DMS79 (cell line): ENCODE measurements at regions not wholly inside any gene's neighbourhood (a gene's known extent, or its start where the extent isn't known, plus 50 kb on each side); places are given as distances from the start of the nearest gene placed in this dataset.
A peak's percentile ranks its signal among the peaks of the same experiment; 100 is the strongest.
"Not testable (repeated sequence)": the region's sequence is repeated elsewhere in the genome, so short reads cannot be mapped to it uniquely, and the experiment has no call there.

Source experiments
- DNase-seq: peaks from one replicate; lab custom pipeline; 2025; lab: John Stamatoyannopoulos, UW

GRCh38 chr3:6281662-6282061 lies 579.3 kb upstream of the GRM7 start:
- no peak for DNase-seq

GRCh38 chr3:6282918-6283317 lies 578.0 kb upstream of the GRM7 start:
- DNase-seq: no peak

GRCh38 chr3:6287088-6287875 lies 573.6 kb upstream of the GRM7 start:
- no peak for DNase-seq

DNA sequence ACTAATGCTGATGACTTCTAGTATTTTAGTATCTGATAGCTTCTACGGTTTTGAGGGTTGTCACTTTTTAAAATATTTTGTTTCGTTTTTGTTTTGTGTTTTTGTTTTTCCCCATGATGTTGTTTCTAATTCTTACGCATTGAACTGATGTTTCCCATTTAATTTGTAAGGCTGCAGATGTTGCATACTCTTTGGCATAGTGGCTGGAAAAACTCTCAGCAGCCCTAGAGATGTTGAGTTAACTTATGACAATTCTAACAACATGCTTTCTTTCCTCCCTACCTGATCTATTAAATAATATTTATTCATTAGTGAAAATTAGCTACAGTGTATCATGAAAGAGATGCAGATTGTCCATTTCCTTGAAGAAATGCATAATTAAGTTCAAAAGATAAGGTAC lies 559.3 kb upstream of the GRM7 start:
- no peak for DNase-seq

DNA sequence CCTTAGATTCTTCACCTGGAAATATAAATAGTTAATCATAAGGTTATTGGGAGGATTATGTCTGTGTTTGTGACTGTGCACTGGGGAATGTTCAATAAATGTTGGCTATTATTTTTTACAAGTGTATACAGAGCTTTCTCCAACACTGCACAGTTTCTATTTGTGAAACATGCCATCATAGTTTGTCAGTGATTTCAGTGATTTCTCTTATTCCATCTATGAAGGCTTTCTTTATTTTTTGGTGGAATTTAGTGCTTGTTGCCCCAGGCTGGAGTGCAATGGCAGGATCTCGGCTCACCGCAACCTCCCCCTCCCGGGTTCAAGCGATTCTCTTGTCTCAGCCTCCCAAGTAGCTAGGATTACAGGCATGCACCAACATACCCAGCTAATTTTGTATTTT lies 545.0 kb upstream of the GRM7 start:
- no peak for DNase-seq

DNA sequence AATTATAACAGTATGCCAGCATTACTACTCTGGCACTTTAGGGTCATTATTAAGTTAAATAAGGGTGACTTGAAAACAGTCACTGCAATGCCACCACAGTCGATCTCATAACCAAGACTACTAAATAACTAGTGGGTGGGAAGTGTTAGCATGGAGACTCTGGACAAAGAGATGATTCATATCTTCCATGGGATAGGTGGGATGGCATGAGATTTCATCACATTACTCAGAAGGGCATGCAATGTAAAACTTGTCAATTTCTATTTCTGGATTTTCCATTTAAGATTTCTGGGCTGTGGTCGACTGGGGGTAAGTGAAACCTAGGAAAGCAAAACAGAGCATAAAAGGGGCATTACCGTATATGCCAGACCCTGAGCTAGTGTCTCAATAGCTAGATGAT lies 538.9 kb upstream of the GRM7 start:
- DNase-seq: no peak

GRCh38 chr3:6326771-6327170 lies 534.1 kb upstream of the GRM7 start:
- no peak for DNase-seq

GRCh38 chr3:6340980-6341325 lies 520.0 kb upstream of the GRM7 start:
- DNase-seq: not testable (repeated sequence)

GRCh38 chr3:6351752-6352151 lies 509.2 kb upstream of the GRM7 start:
- no peak for DNase-seq

DNA sequence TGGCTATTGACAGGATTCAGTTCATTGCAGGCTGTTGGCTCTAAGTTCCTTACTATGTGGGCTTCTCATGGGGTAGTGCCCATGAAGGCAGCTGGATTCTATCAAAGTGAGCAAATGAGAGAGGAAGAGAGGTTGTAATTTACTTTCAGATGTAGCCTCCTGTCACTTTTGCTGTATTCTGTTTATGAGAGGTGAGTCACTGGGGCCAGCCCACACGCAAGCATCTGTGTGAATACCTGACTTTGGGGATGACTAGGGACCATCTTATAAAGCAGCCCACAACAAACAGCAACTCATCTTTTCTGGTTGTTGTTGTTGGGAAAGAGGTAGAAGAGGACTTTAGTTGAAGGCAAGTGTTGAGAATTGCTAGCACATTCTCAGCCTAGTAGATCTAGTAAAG lies 506.3 kb upstream of the GRM7 start:
- no peak for DNase-seq

GRCh38 chr3:6362406-6362805 lies 498.5 kb upstream of the GRM7 start:
- DNase-seq: no peak

GRCh38 chr3:6367171-6367570 lies 493.7 kb upstream of the GRM7 start:
- DNase-seq: no peak

DNA sequence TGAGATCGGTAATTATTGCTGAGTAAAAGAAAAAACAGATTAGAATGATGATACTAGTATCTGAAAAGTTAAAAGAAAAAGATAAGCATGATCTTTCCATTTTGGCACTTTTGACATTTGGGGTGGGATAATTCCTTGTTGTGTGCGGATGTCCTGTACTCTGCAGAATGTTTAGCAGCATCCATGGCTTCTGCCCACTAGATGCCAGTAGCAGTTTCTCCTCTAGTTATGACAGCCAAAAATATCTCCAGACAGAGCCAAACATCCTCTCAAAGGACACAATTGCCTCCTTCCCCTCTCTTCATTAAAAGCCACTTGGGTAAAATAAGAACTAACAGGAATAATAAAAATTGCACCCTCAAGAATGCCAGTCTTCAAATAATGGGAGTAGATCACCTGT lies 468.8 kb upstream of the GRM7 start:
- no peak for DNase-seq

- DNase-seq: no peak
Observed at GRCh38 chr3:6394944-6395343, 466.0 kb upstream of the GRM7 start.

- no peak for DNase-seq
Observed at GRCh38 chr3:6396631-6397030, 464.3 kb upstream of the GRM7 start.

- DNase-seq: not testable (repeated sequence)
Observed at GRCh38 chr3:6402666-6403065, 458.2 kb upstream of the GRM7 start.

DNA sequence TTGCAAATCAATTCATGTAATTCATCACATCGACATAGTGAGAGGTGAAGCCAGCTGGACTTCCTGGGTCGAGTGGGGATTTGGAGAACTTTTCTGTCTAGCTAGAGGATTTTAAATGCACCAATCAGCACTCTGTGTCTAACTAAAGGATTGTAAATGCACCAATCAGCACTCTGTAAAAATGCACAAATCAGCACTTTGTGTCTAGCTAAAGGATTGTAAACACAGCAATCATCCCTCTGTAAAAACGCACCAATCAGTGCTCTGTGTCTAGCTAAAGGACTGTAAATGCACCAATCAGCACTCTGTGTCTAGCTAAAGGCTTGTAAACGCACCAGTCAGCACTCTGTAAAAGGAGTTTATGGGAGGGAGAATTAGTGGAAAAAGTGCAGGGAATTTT lies 454.0 kb upstream of the GRM7 start:
- DNase-seq: not testable (repeated sequence)

GRCh38 chr3:6416049-6416661 lies 444.8 kb upstream of the GRM7 start:
- DNase-seq: peak; percentile 0

DNA sequence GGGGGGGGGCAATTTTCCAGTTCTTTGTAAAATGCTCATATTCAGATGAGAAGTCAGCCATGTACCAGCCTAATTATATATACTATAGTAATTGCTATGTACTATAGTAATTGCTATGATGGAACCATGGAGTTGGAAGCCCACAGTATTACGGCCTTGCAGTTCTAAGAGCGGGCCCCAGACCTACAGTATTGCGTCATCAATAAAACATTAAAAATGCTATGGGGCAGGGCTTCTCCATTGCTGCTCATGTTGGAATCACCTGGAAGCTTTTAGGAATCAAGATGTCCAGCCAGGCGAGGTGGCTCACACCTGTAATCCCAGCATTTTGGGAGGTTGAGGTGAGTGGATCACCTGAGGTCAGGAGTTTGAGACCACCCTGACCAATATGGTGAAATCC lies 443.7 kb upstream of the GRM7 start:
- no peak for DNase-seq

- no peak for DNase-seq
Observed at GRCh38 chr3:6418485-6418884, 442.4 kb upstream of the GRM7 start.

DNA sequence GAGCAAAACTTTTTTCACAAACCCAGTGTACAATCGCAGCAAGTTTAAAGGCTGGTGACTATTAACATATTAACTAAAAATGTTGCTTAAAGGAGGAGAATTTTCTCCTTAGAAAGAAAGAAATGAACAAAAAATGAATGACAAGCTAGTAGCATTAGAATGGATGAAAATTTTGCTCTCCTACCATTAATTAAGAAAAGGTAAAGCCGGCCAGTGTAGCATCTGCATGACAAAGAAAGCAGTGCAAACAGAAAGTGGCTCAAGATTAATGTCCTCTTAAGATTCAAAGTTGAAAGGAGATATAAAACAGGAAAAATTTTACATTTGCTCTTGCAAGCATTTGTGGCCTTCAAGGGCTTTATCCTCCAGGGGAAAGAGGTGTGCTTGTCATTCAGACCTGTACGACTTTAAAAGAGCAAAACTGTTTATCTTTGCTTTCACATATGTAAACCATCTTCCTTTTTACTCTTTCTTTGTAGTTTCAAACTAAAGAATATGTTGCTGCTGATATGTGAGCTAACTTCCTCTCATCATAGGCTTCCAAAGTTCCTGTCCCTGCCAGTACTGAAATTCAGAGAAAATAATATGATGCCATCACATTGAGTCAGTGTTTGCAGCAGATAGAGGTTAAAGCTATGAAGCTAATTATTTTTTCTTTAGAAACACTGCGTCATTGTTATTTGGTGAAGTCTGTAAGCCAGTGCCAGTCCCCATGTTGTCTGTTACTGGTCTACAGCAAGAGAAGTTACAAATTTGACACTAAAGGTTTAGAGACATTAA lies 439.1 kb upstream of the GRM7 start:
- no peak for DNase-seq

DNA sequence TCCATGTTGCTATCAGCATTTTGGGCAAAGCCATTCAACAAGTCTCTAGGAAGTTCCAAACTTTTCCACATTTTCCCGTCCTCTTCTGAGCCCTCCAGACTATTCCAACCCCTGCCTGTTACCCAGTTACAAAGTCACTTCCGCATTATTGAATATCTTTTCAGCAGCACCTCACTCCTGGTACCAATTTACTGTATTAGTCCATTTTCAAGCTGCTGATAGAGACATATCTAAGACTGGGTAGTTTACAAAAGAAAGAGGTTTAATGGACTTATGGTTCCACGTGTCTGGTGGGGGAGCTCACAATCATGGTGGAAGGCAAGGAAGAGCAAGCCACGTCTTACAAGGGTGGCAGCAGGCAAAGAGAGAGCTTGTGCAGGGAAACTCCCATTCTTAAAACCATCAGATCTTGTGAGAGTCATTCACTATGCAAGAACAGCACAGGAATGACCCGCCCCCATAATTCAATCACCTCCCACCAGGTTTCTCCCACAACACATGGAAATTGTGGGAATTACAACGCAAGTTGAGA lies 435.6 kb upstream of the GRM7 start:
- no peak for DNase-seq

DNA sequence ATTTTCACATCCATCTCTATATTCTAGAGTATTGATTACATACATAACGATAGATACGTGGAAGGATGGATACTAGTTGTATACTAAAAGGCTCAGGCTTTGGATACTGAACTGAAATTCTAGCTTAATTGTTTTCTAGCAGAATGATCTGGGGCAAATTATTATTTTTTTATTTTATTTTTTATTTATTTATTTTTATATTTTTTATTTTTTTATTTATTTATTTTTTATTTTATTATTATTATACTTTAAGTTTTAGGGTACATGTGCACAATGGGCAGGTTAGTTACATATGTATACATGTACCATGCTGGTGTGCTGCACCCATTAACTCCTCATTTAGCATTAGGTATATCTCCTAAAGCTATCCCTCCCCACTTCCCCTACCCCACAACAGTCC lies 432.6 kb upstream of the GRM7 start:
- not testable (repeated sequence) for DNase-seq
